Endothelial cell of umbilical vein (primary cell): ENCODE measurements at regions not wholly inside any gene's neighbourhood (a gene's known extent, or its start where the extent isn't known, plus 50 kb on each side); places are given as distances from the start of the nearest gene placed in this dataset.

Source experiments
- BruUV-seq: library from RNA; stranded (reverse); fragments of 400-500 nt; replicated peaks from 2 replicates; lab custom pipeline; 2021; lab: Mats Ljungman, UMichigan
- CTCF ChIA-PET: fragments of 300-600, 350-600 bp; sonication (Branson Sonifier 250); formaldehyde crosslinking; loops from one replicate; lab custom pipeline; 2021; ENCODE audit warnings: antibody characterized with exemption, inconsistent platforms; lab: Charles Lee
- POLR2A ChIA-PET: fragments of 300-600, 350-600 bp; sonication (Branson Sonifier 250); formaldehyde crosslinking; loops from one replicate; lab custom pipeline; 2021; ENCODE audit warnings: antibody characterized with exemption, inconsistent platforms; lab: Charles Lee
- DNase-seq: peaks from one replicate; pipeline ENCODE4 v3.0.0-alpha.2; 2011; ENCODE audit warnings: low read depth, low spot score
- FAIRE-seq: peaks from 2 replicates; lab custom pipeline; 2011; peaks lifted over from hg19 to GRCh38; lab: Jason Lieb, UNC
- H2AFZ ChIP-seq: 2 replicates; pipeline ENCODE4 v1.6.0; 2012; ENCODE audit warnings: low read depth, low read length, control low read depth, inconsistent platforms
- H3K27ac ChIP-seq: 2 replicates; pipeline ENCODE4 v1.5.1; 2011; ENCODE audit warnings: low read depth, mild to moderate bottlenecking, control low read depth, low read length, moderate library complexity; ENCODE audit not compliant: insufficient read depth
- H3K27me3 ChIP-seq, 2 experiments: 2 replicates each; pipeline versions ENCODE4 v1.6.0 to v1.6.1; 2011; ENCODE audit warnings: low read length in 2 of 2, mixed read lengths in 1 of 2; ENCODE audit not compliant: control insufficient read depth in 2 of 2, insufficient read depth in 2 of 2
- H3K36me3 ChIP-seq, 2 experiments: 2 replicates in 1 of 2; 3 replicates in 1 of 2; pipeline ENCODE4 v1.5.1; 2011; ENCODE audit warnings: low read length in 2 of 2, mild to moderate bottlenecking in 1 of 2, moderate library complexity in 1 of 2; ENCODE audit not compliant: control insufficient read depth in 2 of 2, insufficient read depth in 2 of 2; ENCODE audit errors: extremely low read depth in 1 of 2
- H3K4me1 ChIP-seq: 3 replicates; pipeline ENCODE4 v1.5.1; 2011; ENCODE audit warnings: mild to moderate bottlenecking, low read length; ENCODE audit not compliant: control insufficient read depth, insufficient read depth; ENCODE audit errors: extremely low read depth
- H3K4me2 ChIP-seq: 2 replicates; pipeline ENCODE4 v1.6.1; 2011; ENCODE audit warnings: low read length, control low read depth, mixed read lengths; ENCODE audit not compliant: insufficient read depth
- H3K4me3 ChIP-seq, 3 experiments: fragments of 200-600 bp in 1 of 3; sonication (generic), shearing (Covaris generic) in 1 of 3; replicated peaks in 1 of 3; 2 replicates each; pipeline ENCODE4 v1.5.1; 2011 to 2016; ENCODE audit warnings: control low read depth in 3 of 3, low read length in 3 of 3, mild to moderate bottlenecking in 2 of 3, inconsistent platforms in 1 of 3, low read depth in 1 of 3, moderate library complexity in 1 of 3; ENCODE audit not compliant: insufficient read depth in 1 of 3
- H3K79me2 ChIP-seq: 2 replicates; pipeline ENCODE4 v1.6.0; 2012; ENCODE audit warnings: low read length, inconsistent platforms; ENCODE audit not compliant: control insufficient read depth, insufficient read depth
- H3K9ac ChIP-seq: replicated peaks from 2 replicates; pipeline ENCODE3; 2011; ENCODE audit warnings: low read length, control low read depth; ENCODE audit not compliant: insufficient read depth; ENCODE audit errors: extremely low read depth
- H3K9me1 ChIP-seq: replicated peaks from 3 replicates; pipeline ENCODE4 v1.6.0; 2011; ENCODE audit warnings: mild to moderate bottlenecking, low read length; ENCODE audit not compliant: control insufficient read depth, insufficient read depth; ENCODE audit errors: extremely low read depth
- H3K9me3 ChIP-seq: replicated peaks from 2 replicates; pipeline ENCODE4 v1.5.1; 2012; ENCODE audit warnings: low read length, inconsistent platforms; ENCODE audit not compliant: control insufficient read depth, insufficient read depth
- H4K20me1 ChIP-seq: replicated peaks from 2 replicates; pipeline ENCODE3; 2011; ENCODE audit warnings: mild to moderate bottlenecking, low read length; ENCODE audit not compliant: control insufficient read depth, insufficient read depth; ENCODE audit errors: extremely low read depth
- EZH2 ChIP-seq: IDR thresholded peaks from 2 replicates; pipeline ENCODE4 v1.6.1; 2012; ENCODE audit warnings: borderline replicate concordance, low read depth, mild to moderate bottlenecking, moderate library complexity, low read length, inconsistent platforms; ENCODE audit not compliant: severe bottlenecking
- FOS ChIP-seq: IDR thresholded peaks from 2 replicates; pipeline ENCODE4 v1.6.1; 2011; ENCODE audit warnings: mild to moderate bottlenecking, low read length, moderate library complexity, borderline replicate concordance; ENCODE audit not compliant: insufficient read depth
- GATA2 ChIP-seq: IDR thresholded peaks from 2 replicates; pipeline ENCODE4 v1.7.0; 2011; ENCODE audit warnings: low read depth, mild to moderate bottlenecking, moderate library complexity, mixed read lengths, low read length; ENCODE audit not compliant: insufficient read length, insufficient read depth
- JUN ChIP-seq: IDR thresholded peaks from 2 replicates; pipeline ENCODE4 v1.6.1; 2011; ENCODE audit warnings: borderline replicate concordance, low read depth; ENCODE audit not compliant: insufficient read length, insufficient read depth
- MAX ChIP-seq: IDR thresholded peaks from 2 replicates; pipeline ENCODE4 v1.6.1; 2011; ENCODE audit not compliant: insufficient read depth, insufficient read length
- MYC ChIP-seq: IDR thresholded peaks from one replicate; pipeline ENCODE4 v1.6.1; 2011; ENCODE audit warnings: mild to moderate bottlenecking, low read depth, low read length
- POLR2A ChIP-seq: IDR thresholded peaks from 2 replicates; pipeline ENCODE4 v1.6.1; 2012; ENCODE audit warnings: low read depth, mild to moderate bottlenecking, control low read depth, low read length
- POLR2AphosphoS5 ChIP-seq: IDR thresholded peaks from 2 replicates; pipeline ENCODE4 v1.6.1; 2012; ENCODE audit warnings: low read depth, mild to moderate bottlenecking, control low read depth, low read length, moderate library complexity; ENCODE audit not compliant: insufficient read depth
- dilution Hi-C: fragments of 300-500 bp; cut with MboI; formaldehyde crosslinking; loops from one replicate; pipeline ENCODE4 v1.15.0; 2019; ENCODE audit warnings: low sequenced_read_pairs; ENCODE audit not compliant: extremely low pct_ligation_motif_present
- intact Hi-C: fragments of 100-400 bp; cut with micrococcal nuclease; formaldehyde crosslinking; loops from one replicate; pipeline ENCODE4 v1.10.0; 2022
- TF ChIP-seq, protein P1 (sequence below), 2 donors: IDR thresholded peaks; 1 replicate in 1 of 2; 2 replicates in 1 of 2; pipeline ENCODE4 v1.5.1; 2011; ENCODE audit warnings: low read length in 2 of 2, mild to moderate bottlenecking in 2 of 2, moderate library complexity in 2 of 2, control low read depth in 1 of 2, inconsistent platforms in 1 of 2, low read depth in 1 of 2; ENCODE audit not compliant: insufficient read depth in 1 of 2; ENCODE audit errors: extremely low read depth in 1 of 2

DNA sequence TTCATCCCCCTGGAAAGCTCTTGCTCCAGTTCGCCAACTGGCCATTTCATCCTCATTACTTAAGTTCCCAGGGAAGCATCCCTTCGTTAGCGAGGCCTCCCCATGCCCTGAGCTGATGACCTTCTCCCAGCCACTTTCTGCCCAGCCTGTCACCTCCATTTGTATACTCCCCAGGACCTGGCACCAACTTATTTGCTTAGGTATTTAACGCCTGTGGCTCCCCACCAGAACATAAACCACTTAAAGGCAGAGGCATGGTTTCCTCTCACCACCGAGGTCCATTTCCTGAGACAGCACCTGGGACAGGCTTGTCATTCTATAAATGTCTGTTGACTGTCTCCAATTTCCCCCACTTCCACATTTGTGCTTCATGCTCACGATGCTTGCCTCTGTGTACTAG, 189.0 kb downstream of the ZNF621 start:
- dilution Hi-C loops = no loop called here

More for the DNA sequence above, 189.0 kb downstream of the ZNF621 start:
- Histone ChIP-seq H3K27me3 (no peaks in the 10 kb centered on the region), H2AFZ (no peak overlapping the region), H3K36me3 (no peaks in the 10 kb centered on the region), H3K9ac (no peak overlapping the region), H3K4me2 (no peak overlapping the region), H4K20me1 (no peaks in the 10 kb centered on the region), H3K9me3 (no peaks in the 10 kb centered on the region), H3K9me1 (no peaks in the 10 kb centered on the region), H3K27ac (no peak overlapping the region), H3K79me2 (no peaks in the 10 kb centered on the region), H3K4me1 (no peaks in the 10 kb centered on the region), H3K4me3 (no peak overlapping the region)
- POLR2A ChIA-PET = no interaction called here
- TF ChIP-seq POLR2AphosphoS5 (no peak), FOS (no peak), MYC (no peak), GATA2 (no peak), MAX (no peak), JUN (no peak), EZH2 (no peak), POLR2A (no peak)
- TF ChIP-seq, protein P1, sequence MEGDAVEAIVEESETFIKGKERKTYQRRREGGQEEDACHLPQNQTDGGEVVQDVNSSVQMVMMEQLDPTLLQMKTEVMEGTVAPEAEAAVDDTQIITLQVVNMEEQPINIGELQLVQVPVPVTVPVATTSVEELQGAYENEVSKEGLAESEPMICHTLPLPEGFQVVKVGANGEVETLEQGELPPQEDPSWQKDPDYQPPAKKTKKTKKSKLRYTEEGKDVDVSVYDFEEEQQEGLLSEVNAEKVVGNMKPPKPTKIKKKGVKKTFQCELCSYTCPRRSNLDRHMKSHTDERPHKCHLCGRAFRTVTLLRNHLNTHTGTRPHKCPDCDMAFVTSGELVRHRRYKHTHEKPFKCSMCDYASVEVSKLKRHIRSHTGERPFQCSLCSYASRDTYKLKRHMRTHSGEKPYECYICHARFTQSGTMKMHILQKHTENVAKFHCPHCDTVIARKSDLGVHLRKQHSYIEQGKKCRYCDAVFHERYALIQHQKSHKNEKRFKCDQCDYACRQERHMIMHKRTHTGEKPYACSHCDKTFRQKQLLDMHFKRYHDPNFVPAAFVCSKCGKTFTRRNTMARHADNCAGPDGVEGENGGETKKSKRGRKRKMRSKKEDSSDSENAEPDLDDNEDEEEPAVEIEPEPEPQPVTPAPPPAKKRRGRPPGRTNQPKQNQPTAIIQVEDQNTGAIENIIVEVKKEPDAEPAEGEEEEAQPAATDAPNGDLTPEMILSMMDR (IDR thresholded peaks at IDR 0.05; ENCODE audit: extremely low read depth in 1 of 2, insufficient read depth in 1 of 2, low read depth in 1 of 2, low read length in 2 of 2) = no peak
- intact Hi-C loops = no loop called here
- CTCF ChIA-PET = interaction anchor here (1.0 kb wide), 1 partner anchor 41 kb away, joined by 3 read pairs; no protein-coding TSS in a partner anchor
- FAIRE-seq = no peak
- BruUV-seq = no TSS peak
- DNase-seq = no peak
